GM21576 (cell line): ENCODE measurements at regions not wholly inside any gene's neighbourhood (a gene's known extent, or its start where the extent isn't known, plus 50 kb on each side); places are given as distances from the start of the nearest gene placed in this dataset.
"Not testable (repeated sequence)": the region's sequence is repeated elsewhere in the genome, so short reads cannot be mapped to it uniquely, and the experiment has no call there.

ENCODE experiments used
- ATAC-seq: cut with Tn5 transposase; IDR thresholded peaks from one replicate; pipeline ENCODE4 v1.9.1; 2021; ENCODE audit warnings: mild to moderate bottlenecking, moderate library complexity; ENCODE audit not compliant: unreplicated experiment

- ATAC-seq: no peak
These were observed 160.5 kb downstream of the SEMA6D start for GRCh38 chr15:47877836-47878235.

GRCh38 chr15:47885920-47886319, 168.6 kb downstream of the SEMA6D start:
- ATAC-seq: no peak

GRCh38 chr15:47887241-47887800, 170.0 kb downstream of the SEMA6D start:
- ATAC-seq: no peak

- no peak for ATAC-seq
These were observed 171.2 kb downstream of the SEMA6D start for GRCh38 chr15:47888385-47889100.

GRCh38 chr15:47890397-47891150, 173.3 kb downstream of the SEMA6D start:
- no peak for ATAC-seq

- ATAC-seq: no peak
These were observed 180.2 kb downstream of the SEMA6D start for GRCh38 chr15:47897525-47897924.

- ATAC-seq: no peak
These were observed 183.4 kb downstream of the SEMA6D start for GRCh38 chr15:47900751-47901150.

GRCh38 chr15:47903368-47903767, 186.1 kb downstream of the SEMA6D start:
- no peak for ATAC-seq

- no peak for ATAC-seq
These were observed 191.2 kb downstream of the SEMA6D start for GRCh38 chr15:47908486-47908885.

- ATAC-seq: no peak
These were observed 191.8 kb downstream of the SEMA6D start for GRCh38 chr15:47908950-47909670.

GRCh38 chr15:47912910-47913309, 195.6 kb downstream of the SEMA6D start:
- not testable (repeated sequence) for ATAC-seq

- no peak for ATAC-seq
These were observed 200.6 kb downstream of the SEMA6D start for GRCh38 chr15:47917881-47918280.

- no peak for ATAC-seq
These were observed 201.6 kb downstream of the SEMA6D start for GRCh38 chr15:47918877-47919276.

- no peak for ATAC-seq
These were observed 196.4 kb upstream of the SLC24A5 start for GRCh38 chr15:47924381-47924780.

- no peak for ATAC-seq
These were observed 191.5 kb upstream of the SLC24A5 start for GRCh38 chr15:47929138-47929803.

- no peak for ATAC-seq
These were observed 188.5 kb upstream of the SLC24A5 start for GRCh38 chr15:47932261-47932660.

- ATAC-seq: no peak
These were observed 187.7 kb upstream of the SLC24A5 start for GRCh38 chr15:47932951-47933641.

- no peak for ATAC-seq
These were observed 186.9 kb upstream of the SLC24A5 start for GRCh38 chr15:47933865-47934264.

- ATAC-seq: no peak
These were observed 186.4 kb upstream of the SLC24A5 start for GRCh38 chr15:47934342-47934741.

GRCh38 chr15:47937834-47938233, 183.0 kb upstream of the SLC24A5 start:
- ATAC-seq: no peak
